HUES48 (cell line): ENCODE measurements at regions not wholly inside any gene's neighbourhood (a gene's known extent, or its start where the extent isn't known, plus 50 kb on each side); places are given as distances from the start of the nearest gene placed in this dataset.
"Not testable (repeated sequence)": the region's sequence is repeated elsewhere in the genome, so short reads cannot be mapped to it uniquely, and the experiment has no call there.

Experiments
- H3K27ac ChIP-seq: one replicate; pipeline ENCODE4 v1.7.0; 2013; ENCODE audit warnings: low read depth, low read length, inconsistent platforms
- H3K27me3 ChIP-seq: 2 replicates; pipeline ENCODE4 v1.6.1; 2013; ENCODE audit warnings: mild to moderate bottlenecking, low read length; ENCODE audit not compliant: control insufficient read depth, insufficient read depth
- H3K36me3 ChIP-seq: 2 replicates; pipeline ENCODE4 v1.6.1; 2013; ENCODE audit warnings: low read length; ENCODE audit not compliant: control insufficient read depth, insufficient read depth
- H3K4me1 ChIP-seq: 2 replicates; pipeline ENCODE4 v1.6.1; 2013; ENCODE audit warnings: mild to moderate bottlenecking, low read length; ENCODE audit not compliant: control insufficient read depth, insufficient read depth
- H3K4me3 ChIP-seq: 2 replicates; pipeline ENCODE4 v1.5.1; 2013; ENCODE audit warnings: mild to moderate bottlenecking, low read depth, low read length
- H3K9ac ChIP-seq: 2 replicates; pipeline ENCODE4 v1.6.1; 2013; ENCODE audit warnings: mild to moderate bottlenecking, low read depth, low read length, moderate library complexity
- H3K9me3 ChIP-seq: 2 replicates; pipeline ENCODE4 v1.6.1; 2013; ENCODE audit warnings: low read length; ENCODE audit not compliant: control insufficient read depth, insufficient read depth

GRCh38 chr1:188023206-188023605, 1194.5 kb downstream of the PLA2G4A start:
- Histone ChIP-seq H3K4me3 (no peak overlapping the region), H3K27me3 (no peaks in the 10 kb centered on the region), H3K9ac (no peak overlapping the region), H3K9me3 (no peaks in the 10 kb centered on the region), H3K27ac (no peak overlapping the region), H3K4me1 (no peaks in the 10 kb centered on the region), H3K36me3 (no peaks in the 10 kb centered on the region)

DNA sequence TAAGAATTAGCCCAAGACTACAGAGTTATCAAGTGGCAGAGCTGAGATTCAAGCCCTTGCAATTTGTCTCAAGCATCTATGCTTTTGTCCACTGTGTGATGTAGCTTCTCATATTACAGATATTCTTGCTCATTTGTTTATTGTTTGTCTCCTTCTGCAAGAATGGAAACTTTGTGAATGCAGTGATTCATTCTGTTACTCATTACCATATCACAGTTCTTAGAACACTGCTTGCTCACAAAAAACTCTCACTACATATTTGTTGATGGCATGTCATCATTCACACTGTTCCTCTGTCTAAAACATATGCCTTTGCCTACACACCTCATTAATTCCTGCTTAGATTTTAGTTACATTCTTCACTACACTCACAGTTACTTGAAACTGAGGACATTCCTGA, 1198.9 kb downstream of the PLA2G4A start:
- Histone ChIP-seq H3K27me3 (no peaks in the 10 kb centered on the region), H3K9me3 (no peaks in the 10 kb centered on the region), H3K36me3 (no peaks in the 10 kb centered on the region), H3K4me3 (no peak overlapping the region), H3K9ac (no peak overlapping the region), H3K4me1 (no peaks in the 10 kb centered on the region), H3K27ac (no peak overlapping the region)

DNA sequence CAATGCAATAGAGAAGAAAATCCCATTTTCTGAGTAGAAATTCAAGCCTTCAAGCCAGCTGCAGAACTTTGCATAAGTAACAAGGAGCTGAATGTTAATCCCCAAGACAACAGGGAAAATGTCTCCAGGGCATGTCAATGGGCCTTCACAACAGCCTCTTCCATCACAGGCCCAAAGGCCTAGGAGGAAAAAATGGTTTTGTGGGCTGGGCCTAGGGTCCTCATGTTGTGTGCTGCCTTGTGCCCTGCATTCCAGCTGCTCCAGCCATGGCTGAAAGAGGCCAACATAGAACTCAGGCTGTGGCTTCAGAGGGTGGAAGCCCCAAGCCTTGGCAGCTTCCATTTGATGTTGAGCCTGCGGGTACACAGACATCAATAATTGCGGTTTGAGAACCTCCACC, 1208.8 kb downstream of the PLA2G4A start:
- H3K27ac ChIP-seq, H3K9ac ChIP-seq, H3K4me3 ChIP-seq, H3K36me3 ChIP-seq, H3K27me3 ChIP-seq, H3K4me1 ChIP-seq: not testable (repeated sequence)
- peaks cover 20% of the 10 kb centered on the region for H3K9me3 ChIP-seq

DNA sequence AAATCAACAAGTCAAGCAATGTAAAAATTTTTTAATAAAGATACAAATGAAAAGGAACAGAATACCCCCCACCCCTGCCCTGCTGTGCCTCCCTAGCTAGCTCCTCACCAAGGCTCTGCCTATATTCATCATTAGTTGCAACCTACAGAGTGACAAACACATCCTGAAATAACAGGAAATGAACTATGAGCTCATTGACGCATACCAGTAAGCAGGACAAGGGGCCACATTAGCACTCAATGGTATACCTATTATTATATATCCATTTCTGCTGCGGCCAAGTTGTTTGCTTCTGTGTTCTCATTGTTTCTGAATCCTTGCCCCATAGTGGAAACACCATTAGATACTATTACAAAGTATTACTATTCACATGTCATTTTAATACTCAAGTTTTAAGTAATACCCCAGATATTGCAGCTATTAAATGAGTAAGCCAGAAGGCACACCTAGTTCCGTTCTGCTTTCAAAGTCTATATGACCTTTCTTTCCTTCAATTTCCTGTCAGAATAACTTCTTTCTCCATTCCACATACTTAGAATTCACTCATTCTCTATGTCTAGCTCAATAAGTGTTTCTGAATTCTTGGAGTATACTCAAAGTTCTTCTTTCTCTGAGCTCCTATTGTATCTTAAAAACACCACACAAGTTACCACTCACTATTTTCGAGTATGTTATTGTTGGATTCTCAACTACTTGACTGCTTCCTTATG, 1214.9 kb downstream of the PLA2G4A start:
- no peaks in the 10 kb centered on the region for H3K36me3 ChIP-seq
- H3K27me3 ChIP-seq: no peaks in the 10 kb centered on the region
- no peak overlapping the region for H3K4me3 ChIP-seq
- H3K9me3 ChIP-seq: peaks cover 2% of the 10 kb centered on the region
- H3K4me1 ChIP-seq: no peaks in the 10 kb centered on the region
- H3K9ac ChIP-seq: no peak overlapping the region
- no peak overlapping the region for H3K27ac ChIP-seq

DNA sequence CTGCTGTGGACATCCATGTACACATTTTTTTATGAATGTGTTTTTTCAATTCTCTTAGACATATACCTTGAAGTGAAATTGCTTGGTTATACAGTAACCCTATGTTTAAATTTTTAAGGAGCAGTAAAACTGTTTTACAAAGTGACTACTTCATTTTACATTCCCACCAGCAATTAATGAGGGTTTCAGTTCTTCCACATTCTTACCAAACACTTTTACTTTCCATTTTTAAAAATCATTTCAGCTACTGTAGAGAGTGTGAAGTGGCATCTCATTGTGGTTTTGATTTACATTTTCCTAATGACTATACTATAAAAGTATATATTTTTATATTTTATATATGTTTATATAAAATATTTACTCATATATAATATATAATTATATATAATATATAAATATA, 1221.5 kb downstream of the PLA2G4A start:
- no peaks in the 10 kb centered on the region for H3K9me3 ChIP-seq
- no peak overlapping the region for H3K9ac ChIP-seq
- H3K27ac ChIP-seq: no peak overlapping the region
- H3K4me1 ChIP-seq: no peaks in the 10 kb centered on the region
- no peak overlapping the region for H3K4me3 ChIP-seq
- no peaks in the 10 kb centered on the region for H3K36me3 ChIP-seq
- no peaks in the 10 kb centered on the region for H3K27me3 ChIP-seq

GRCh38 chr1:188056011-188056410, 1227.3 kb downstream of the PLA2G4A start:
- Histone ChIP-seq H3K4me3 (no peak overlapping the region), H3K9me3 (no peaks in the 10 kb centered on the region), H3K36me3 (no peaks in the 10 kb centered on the region), H3K27me3 (no peaks in the 10 kb centered on the region), H3K4me1 (no peaks in the 10 kb centered on the region), H3K27ac (no peak overlapping the region), H3K9ac (no peak overlapping the region)

- Histone ChIP-seq H3K9ac (no peak overlapping the region), H3K36me3 (no peaks in the 10 kb centered on the region), H3K4me3 (no peak overlapping the region), H3K27me3 (no peaks in the 10 kb centered on the region), H3K4me1 (no peaks in the 10 kb centered on the region), H3K9me3 (no peaks in the 10 kb centered on the region), H3K27ac (no peak overlapping the region)
These were observed 1230.1 kb downstream of the PLA2G4A start for GRCh38 chr1:188058801-188059200.

- no peaks in the 10 kb centered on the region for H3K27me3 ChIP-seq
- no peak overlapping the region for H3K9ac ChIP-seq
- no peak overlapping the region for H3K27ac ChIP-seq
- H3K9me3 ChIP-seq: no peaks in the 10 kb centered on the region
- no peak overlapping the region for H3K4me3 ChIP-seq
- no peaks in the 10 kb centered on the region for H3K36me3 ChIP-seq
- H3K4me1 ChIP-seq: no peaks in the 10 kb centered on the region
These were observed 1233.1 kb downstream of the PLA2G4A start for GRCh38 chr1:188061881-188062280.

- no peak overlapping the region for H3K9ac ChIP-seq
- H3K4me1 ChIP-seq: no peaks in the 10 kb centered on the region
- no peak overlapping the region for H3K27ac ChIP-seq
- no peak overlapping the region for H3K4me3 ChIP-seq
- H3K36me3 ChIP-seq: no peaks in the 10 kb centered on the region
- no peaks in the 10 kb centered on the region for H3K27me3 ChIP-seq
- no peaks in the 10 kb centered on the region for H3K9me3 ChIP-seq
These were observed 1233.7 kb downstream of the PLA2G4A start for GRCh38 chr1:188062456-188062855.

- H3K4me3 ChIP-seq: no peak overlapping the region
- H3K27ac ChIP-seq: no peak overlapping the region
- no peak overlapping the region for H3K9ac ChIP-seq
- no peaks in the 10 kb centered on the region for H3K9me3 ChIP-seq
- H3K36me3 ChIP-seq: no peaks in the 10 kb centered on the region
- no peaks in the 10 kb centered on the region for H3K4me1 ChIP-seq
- H3K27me3 ChIP-seq: no peaks in the 10 kb centered on the region
These were observed 1237.2 kb downstream of the PLA2G4A start for GRCh38 chr1:188065917-188066316.

GRCh38 chr1:188070848-188071247, 1242.1 kb downstream of the PLA2G4A start:
- H3K9ac ChIP-seq: no peak overlapping the region
- H3K36me3 ChIP-seq: no peaks in the 10 kb centered on the region
- no peaks in the 10 kb centered on the region for H3K9me3 ChIP-seq
- H3K4me1 ChIP-seq: no peaks in the 10 kb centered on the region
- no peak overlapping the region for H3K27ac ChIP-seq
- no peaks in the 10 kb centered on the region for H3K27me3 ChIP-seq
- H3K4me3 ChIP-seq: no peak overlapping the region
